GM23338 (cell line): ENCODE measurements at regions not wholly inside any gene's neighbourhood (a gene's known extent, or its start where the extent isn't known, plus 50 kb on each side); places are given as distances from the start of the nearest gene placed in this dataset.

ENCODE experiments used
- ATAC-seq: fragments of 200-7000 bp; cut with Tn5 transposase; 3 replicates; pipeline ENCODE4 v1.9.1; 2020
- DNase-seq: peaks from one replicate; pipeline ENCODE4 v3.0.0-alpha.2; 2015; ENCODE audit warnings: low spot score
- H2AFZ ChIP-seq: fragments of 200-600 bp; sonication (generic); 2 replicates; pipeline ENCODE4 v1.8.0; 2016; ENCODE audit warnings: antibody characterized with exemption, mild to moderate bottlenecking, moderate library complexity
- H3F3A ChIP-seq: fragments of 200-600 bp; sonication (generic); replicated peaks from 2 replicates; pipeline ENCODE4 v1.8.0; 2017; ENCODE audit warnings: antibody characterized with exemption, mixed run types, low read depth
- H3K27ac ChIP-seq: fragments of 200-600 bp; sonication (generic); 2 replicates; pipeline ENCODE4 v1.6.1; 2016; ENCODE audit warnings: low read depth
- H3K27me3 ChIP-seq: fragments of 200-600 bp; sonication (generic); 2 replicates; pipeline ENCODE4 v1.8.0; 2016; ENCODE audit warnings: mild to moderate bottlenecking, mixed run types, moderate library complexity; ENCODE audit not compliant: insufficient read depth
- H3K36me3 ChIP-seq: fragments of 200-600 bp; sonication (generic); 2 replicates; pipeline ENCODE4 v1.8.0; 2016; ENCODE audit warnings: mild to moderate bottlenecking; ENCODE audit not compliant: insufficient read depth
- H3K4me1 ChIP-seq: fragments of 200-600 bp; sonication (generic); 2 replicates; pipeline ENCODE4 v1.8.0; 2016; ENCODE audit warnings: mild to moderate bottlenecking, moderate library complexity; ENCODE audit not compliant: insufficient read depth
- H3K4me2 ChIP-seq: fragments of 200-600 bp; sonication (generic); 2 replicates; pipeline ENCODE4 v1.7.1; 2017; ENCODE audit warnings: mixed run types
- H3K4me3 ChIP-seq: fragments of 200-600 bp; sonication (generic); 2 replicates; pipeline ENCODE4 v1.6.1; 2016; ENCODE audit warnings: mixed run types
- H3K79me2 ChIP-seq: fragments of 200-600 bp; sonication (generic); replicated peaks from 2 replicates; pipeline ENCODE4 v1.8.0; 2017; ENCODE audit warnings: mild to moderate bottlenecking; ENCODE audit not compliant: insufficient read depth
- H3K9me2 ChIP-seq: fragments of 200-600 bp; sonication (generic); 2 replicates; pipeline ENCODE4 v1.8.0; 2017; ENCODE audit not compliant: insufficient read depth
- H4K20me1 ChIP-seq: fragments of 200-600 bp; sonication (generic); replicated peaks from 2 replicates; pipeline ENCODE4 v1.8.0; 2017; ENCODE audit warnings: mild to moderate bottlenecking; ENCODE audit not compliant: insufficient read depth
- H3K27ac Mint-ChIP-seq: 2 replicates; pipeline ENCODE4 v1.8.0; 2020; ENCODE audit warnings: inconsistent platforms, mild to moderate bottlenecking, moderate library complexity, mixed read lengths
- H3K27me3 Mint-ChIP-seq: 3 replicates; pipeline ENCODE4 v1.8.0; 2022; ENCODE audit warnings: low read depth, mild to moderate bottlenecking, moderate library complexity, mixed read lengths, inconsistent platforms; ENCODE audit not compliant: insufficient read depth, poor library complexity
- H3K36me3 Mint-ChIP-seq: 3 replicates; pipeline ENCODE4 v1.8.0; 2021; ENCODE audit warnings: low read depth, mild to moderate bottlenecking, inconsistent platforms, moderate library complexity, mixed read lengths
- H3K4me1 Mint-ChIP-seq: 3 replicates; pipeline ENCODE4 v1.8.0; 2020; ENCODE audit warnings: mild to moderate bottlenecking, inconsistent platforms, mixed read lengths
- H3K4me3 Mint-ChIP-seq: 3 replicates; pipeline ENCODE4 v1.8.0; 2021; ENCODE audit warnings: moderate library complexity, mild to moderate bottlenecking, inconsistent platforms, mixed read lengths
- H3K9me3 Mint-ChIP-seq: 3 replicates; pipeline ENCODE4 v1.8.0; 2020; ENCODE audit warnings: moderate library complexity, mild to moderate bottlenecking, inconsistent platforms, mixed read lengths
- CREB1 ChIP-seq: fragments of 250-450 bp; sonication (Bioruptor Pico); IDR thresholded peaks from 2 replicates; pipeline ENCODE4 v1.5.0; 2020; ENCODE audit warnings: low read depth, mild to moderate bottlenecking, moderate library complexity
- CTCF ChIP-seq, 2 experiments: fragments of 200-600 bp in 1 of 2; sonication (generic) in 1 of 2; conservative IDR thresholded peaks; 2 replicates each; pipeline versions ENCODE4 v1.5.1 to v1.6.1; 2016 to 2017; ENCODE audit warnings: antibody characterized with exemption in 2 of 2, low read depth in 2 of 2, mild to moderate bottlenecking in 2 of 2, moderate library complexity in 1 of 2
- EZH2 ChIP-seq: fragments of 200-600 bp; sonication (generic); IDR thresholded peaks from one replicate; pipeline ENCODE4 v1.8.0; 2017; ENCODE audit warnings: antibody characterized with exemption, mild to moderate bottlenecking, low read depth; ENCODE audit not compliant: unreplicated experiment
- EZH2phosphoT487 ChIP-seq: fragments of 200-600 bp; sonication (generic); IDR thresholded peaks from one replicate; pipeline ENCODE4 v1.8.1; 2018; ENCODE audit warnings: antibody characterized with exemption; ENCODE audit not compliant: unreplicated experiment
- JUNB ChIP-seq: IDR thresholded peaks from one replicate; pipeline ENCODE4 v1.6.1; 2016; ENCODE audit warnings: antibody characterized with exemption; ENCODE audit not compliant: unreplicated experiment
- NANOG ChIP-seq: IDR thresholded peaks from 2 replicates; pipeline ENCODE4 v1.6.1; 2016; ENCODE audit warnings: antibody characterized with exemption, borderline replicate concordance
- POLR2AphosphoS5 ChIP-seq: IDR thresholded peaks from 2 replicates; pipeline ENCODE4 v1.6.1; 2016; ENCODE audit warnings: antibody characterized with exemption, low read depth
- STAT1 ChIP-seq: IDR thresholded peaks from one replicate; pipeline ENCODE4 v1.6.1; 2016; ENCODE audit warnings: antibody characterized with exemption; ENCODE audit not compliant: unreplicated experiment
- ZNF114 ChIP-seq: fragments of 250-450 bp; sonication (Bioruptor Pico); IDR thresholded peaks from 2 replicates; pipeline ENCODE4 v1.5.0; 2020; ENCODE audit warnings: mild to moderate bottlenecking, moderate library complexity
- ZNF331 ChIP-seq: fragments of 250-450 bp; sonication (Bioruptor Pico); IDR thresholded peaks from 2 replicates; pipeline ENCODE4 v1.5.0; 2020; ENCODE audit warnings: low read depth, mild to moderate bottlenecking, moderate library complexity
- ZNF462 ChIP-seq: fragments of 250-450 bp; sonication (Bioruptor Pico); IDR thresholded peaks from 2 replicates; pipeline ENCODE4 v1.5.0; 2020; ENCODE audit warnings: mild to moderate bottlenecking, moderate library complexity
- TF ChIP-seq, protein P1 (sequence below): IDR thresholded peaks from one replicate; pipeline ENCODE4 v1.6.1; 2018; ENCODE audit warnings: antibody characterized with exemption; ENCODE audit not compliant: unreplicated experiment
- TF ChIP-seq, protein P2 (sequence below): IDR thresholded peaks from 2 replicates; pipeline ENCODE4 v1.6.1; 2016; ENCODE audit warnings: antibody characterized with exemption

GRCh38 chr3:76582098-76582497 is 457.8 kb upstream of the ROBO2 start:
- Histone ChIP-seq H3F3A (no peaks in the 10 kb centered on the region), H3K79me2 (no peaks in the 10 kb centered on the region), H3K27me3 (no peaks in the 10 kb centered on the region), H3K36me3 (no peaks in the 10 kb centered on the region), H3K4me2 (no peak overlapping the region), H4K20me1 (no peaks in the 10 kb centered on the region), H3K4me3 (no peak overlapping the region), H3K9me2 (0 out of 2 replicates have a peak, but pooled peaks cover 3% of the 10 kb centered on the region), H3K27ac (no peak overlapping the region), H3K4me1 (no peaks in the 10 kb centered on the region), H2AFZ (no peak overlapping the region)
- no peak for DNase-seq
- Mint-ChIP-seq H3K4me1 (no peaks in the 10 kb centered on the region), H3K27ac (no peak overlapping the region), H3K4me3 (no peak overlapping the region), H3K9me3 (no peaks in the 10 kb centered on the region), H3K36me3 (no peaks in the 10 kb centered on the region), H3K27me3 (no peaks in the 10 kb centered on the region)
- ATAC-seq, result no peak
- TF ChIP-seq JUNB (no peak), ZNF462 (no peak), POLR2AphosphoS5 (no peak), ZNF331 (no peak), EZH2 (no peak), NANOG (no peak), CREB1 (CRISPR knock-in tag) (no peak), CTCF (conservative IDR thresholded peaks at IDR 0.05; ENCODE audit: low read depth in 2 of 2) (no peak), STAT1 (no peak), EZH2phosphoT487 (no peak), ZNF114 (CRISPR knock-in tag) (no peak)
- TF ChIP-seq, protein P1, sequence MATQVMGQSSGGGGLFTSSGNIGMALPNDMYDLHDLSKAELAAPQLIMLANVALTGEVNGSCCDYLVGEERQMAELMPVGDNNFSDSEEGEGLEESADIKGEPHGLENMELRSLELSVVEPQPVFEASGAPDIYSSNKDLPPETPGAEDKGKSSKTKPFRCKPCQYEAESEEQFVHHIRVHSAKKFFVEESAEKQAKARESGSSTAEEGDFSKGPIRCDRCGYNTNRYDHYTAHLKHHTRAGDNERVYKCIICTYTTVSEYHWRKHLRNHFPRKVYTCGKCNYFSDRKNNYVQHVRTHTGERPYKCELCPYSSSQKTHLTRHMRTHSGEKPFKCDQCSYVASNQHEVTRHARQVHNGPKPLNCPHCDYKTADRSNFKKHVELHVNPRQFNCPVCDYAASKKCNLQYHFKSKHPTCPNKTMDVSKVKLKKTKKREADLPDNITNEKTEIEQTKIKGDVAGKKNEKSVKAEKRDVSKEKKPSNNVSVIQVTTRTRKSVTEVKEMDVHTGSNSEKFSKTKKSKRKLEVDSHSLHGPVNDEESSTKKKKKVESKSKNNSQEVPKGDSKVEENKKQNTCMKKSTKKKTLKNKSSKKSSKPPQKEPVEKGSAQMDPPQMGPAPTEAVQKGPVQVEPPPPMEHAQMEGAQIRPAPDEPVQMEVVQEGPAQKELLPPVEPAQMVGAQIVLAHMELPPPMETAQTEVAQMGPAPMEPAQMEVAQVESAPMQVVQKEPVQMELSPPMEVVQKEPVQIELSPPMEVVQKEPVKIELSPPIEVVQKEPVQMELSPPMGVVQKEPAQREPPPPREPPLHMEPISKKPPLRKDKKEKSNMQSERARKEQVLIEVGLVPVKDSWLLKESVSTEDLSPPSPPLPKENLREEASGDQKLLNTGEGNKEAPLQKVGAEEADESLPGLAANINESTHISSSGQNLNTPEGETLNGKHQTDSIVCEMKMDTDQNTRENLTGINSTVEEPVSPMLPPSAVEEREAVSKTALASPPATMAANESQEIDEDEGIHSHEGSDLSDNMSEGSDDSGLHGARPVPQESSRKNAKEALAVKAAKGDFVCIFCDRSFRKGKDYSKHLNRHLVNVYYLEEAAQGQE, result no peak
- TF ChIP-seq, protein P2, sequence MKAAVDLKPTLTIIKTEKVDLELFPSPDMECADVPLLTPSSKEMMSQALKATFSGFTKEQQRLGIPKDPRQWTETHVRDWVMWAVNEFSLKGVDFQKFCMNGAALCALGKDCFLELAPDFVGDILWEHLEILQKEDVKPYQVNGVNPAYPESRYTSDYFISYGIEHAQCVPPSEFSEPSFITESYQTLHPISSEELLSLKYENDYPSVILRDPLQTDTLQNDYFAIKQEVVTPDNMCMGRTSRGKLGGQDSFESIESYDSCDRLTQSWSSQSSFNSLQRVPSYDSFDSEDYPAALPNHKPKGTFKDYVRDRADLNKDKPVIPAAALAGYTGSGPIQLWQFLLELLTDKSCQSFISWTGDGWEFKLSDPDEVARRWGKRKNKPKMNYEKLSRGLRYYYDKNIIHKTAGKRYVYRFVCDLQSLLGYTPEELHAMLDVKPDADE, result no peak
